ENCODE measurements at regions not wholly inside any gene's neighbourhood (a gene's known extent, or its start where the extent isn't known, plus 50 kb on each side); places are given as distances from the start of the nearest gene placed in this dataset.
"Not testable (repeated sequence)": the region's sequence is repeated elsewhere in the genome, so short reads cannot be mapped to it uniquely, and the experiment has no call there.

DNA sequence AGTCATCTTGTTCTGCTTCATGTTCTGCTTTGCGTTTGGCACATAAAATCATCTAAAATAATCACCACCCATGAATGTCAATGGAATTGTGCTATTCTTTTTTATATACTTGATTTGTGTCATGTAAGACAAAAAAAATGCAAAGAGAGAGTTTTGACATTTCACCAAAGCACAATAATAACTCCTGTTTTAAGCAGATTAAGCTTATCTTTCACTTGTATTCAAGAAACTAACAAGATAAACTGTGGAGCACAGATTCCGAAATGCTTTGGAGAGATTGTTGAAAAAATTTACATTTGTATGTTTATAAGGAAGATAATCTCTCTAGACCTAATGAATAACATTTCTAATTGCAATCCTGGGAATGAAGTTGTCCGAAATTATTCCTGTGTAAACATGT is 225.1 kb upstream of the ANXA10 start:
- no peak overlapping the region for H3K4me3 ChIP-seq
- DNase-seq: no peak

DNA sequence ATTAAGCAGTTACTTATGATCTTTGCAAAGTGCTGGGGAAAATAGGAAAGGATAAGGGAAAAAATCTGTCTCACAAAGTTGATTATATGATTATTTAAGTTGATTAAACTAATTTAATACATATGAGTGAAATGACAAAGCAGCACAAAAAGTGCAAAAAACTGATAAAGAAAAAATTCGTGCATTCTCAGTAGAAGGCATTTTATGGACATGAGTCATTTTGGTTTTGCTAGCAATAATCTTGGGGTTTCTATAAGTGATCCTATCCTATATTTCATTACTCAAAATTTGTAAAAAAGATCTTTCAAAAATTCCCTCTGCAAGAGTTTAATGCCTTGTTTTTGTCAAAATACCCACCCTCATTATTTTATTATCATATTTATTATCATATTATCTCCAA is 224.2 kb upstream of the ANXA10 start:
- H3K9me3 ChIP-seq: no peaks in the 10 kb centered on the region
- intact Hi-C loops (cut with DNase I, micrococcal nuclease): no loop called here
- H3K4me1 ChIP-seq (ENCODE audit: low read depth): no peaks in the 10 kb centered on the region
- TF ChIP-seq CTCF (IDR thresholded peaks at IDR 0.05): no peak
- ATAC-seq (no peak), DNase-seq (no peak)
- H3K36me3 ChIP-seq (ENCODE audit: low read depth): no peaks in the 10 kb centered on the region
- H3K4me3 ChIP-seq: no peak overlapping the region

More for the DNA sequence above, 225.1 kb upstream of the ANXA10 start:
- intact Hi-C loops (cut with DNase I, micrococcal nuclease): no loop called here
- no peaks in the 10 kb centered on the region for H3K9me3 ChIP-seq
- TF ChIP-seq CTCF (IDR thresholded peaks at IDR 0.05): no peak
- H3K4me1 ChIP-seq (ENCODE audit: low read depth): no peaks in the 10 kb centered on the region
- no peaks in the 10 kb centered on the region for H3K36me3 ChIP-seq (ENCODE audit: low read depth)
- no peak for ATAC-seq

DNA sequence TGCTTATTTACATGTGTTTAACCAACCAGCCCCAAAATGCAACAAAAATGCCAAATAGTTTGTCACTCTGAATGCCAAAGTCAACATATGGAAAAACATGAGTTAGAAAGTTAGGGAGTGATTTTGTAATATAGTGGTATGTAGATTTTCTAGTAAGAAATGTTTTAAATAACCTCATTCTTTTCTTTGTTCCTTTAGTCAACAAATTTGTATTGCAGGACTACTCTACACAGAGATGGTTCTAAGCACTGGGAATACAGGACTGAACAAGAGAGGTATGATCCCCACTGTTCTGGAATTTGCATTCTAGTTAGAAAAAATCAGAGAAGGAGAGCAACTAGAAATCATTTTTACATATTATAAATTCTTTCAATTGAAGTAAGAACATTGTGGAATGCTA is 218.8 kb upstream of the ANXA10 start:
- intact Hi-C loops (cut with DNase I, micrococcal nuclease): no loop called here
- ATAC-seq: no peak

DNA sequence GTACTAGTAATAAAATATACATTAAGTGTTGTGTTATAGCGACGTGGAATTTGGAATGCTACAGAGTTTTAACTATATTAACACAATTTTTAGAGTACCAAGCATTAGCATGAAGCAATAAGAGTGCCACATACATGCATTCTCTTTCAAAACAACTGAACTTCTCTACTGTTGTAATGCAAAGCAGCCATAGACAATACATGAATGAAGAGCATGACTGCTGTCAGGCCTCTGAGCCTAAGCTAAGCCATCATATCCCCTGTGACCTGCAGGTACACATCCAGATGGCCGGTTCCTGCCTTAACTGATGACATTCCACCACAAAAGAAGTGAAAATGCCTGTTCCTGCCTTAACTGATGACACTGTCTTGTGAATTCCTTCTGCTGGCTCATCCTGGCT is 216.2 kb upstream of the ANXA10 start:
- intact Hi-C loops (cut with DNase I, micrococcal nuclease); H3K36me3 ChIP-seq (ENCODE audit: low read depth); DNase-seq; H3K9me3 ChIP-seq; ATAC-seq; H3K4me1 ChIP-seq (ENCODE audit: low read depth); H3K4me3 ChIP-seq: not testable (repeated sequence)

More for the DNA sequence above, 218.8 kb upstream of the ANXA10 start:
- H3K36me3 ChIP-seq (ENCODE audit: low read depth): no peaks in the 10 kb centered on the region
- no peak overlapping the region for H3K4me3 ChIP-seq
- DNase-seq: no peak
- TF ChIP-seq CTCF (IDR thresholded peaks at IDR 0.05): no peak
- H3K9me3 ChIP-seq: no peaks in the 10 kb centered on the region
- H3K4me1 ChIP-seq (ENCODE audit: low read depth): no peaks in the 10 kb centered on the region

DNA sequence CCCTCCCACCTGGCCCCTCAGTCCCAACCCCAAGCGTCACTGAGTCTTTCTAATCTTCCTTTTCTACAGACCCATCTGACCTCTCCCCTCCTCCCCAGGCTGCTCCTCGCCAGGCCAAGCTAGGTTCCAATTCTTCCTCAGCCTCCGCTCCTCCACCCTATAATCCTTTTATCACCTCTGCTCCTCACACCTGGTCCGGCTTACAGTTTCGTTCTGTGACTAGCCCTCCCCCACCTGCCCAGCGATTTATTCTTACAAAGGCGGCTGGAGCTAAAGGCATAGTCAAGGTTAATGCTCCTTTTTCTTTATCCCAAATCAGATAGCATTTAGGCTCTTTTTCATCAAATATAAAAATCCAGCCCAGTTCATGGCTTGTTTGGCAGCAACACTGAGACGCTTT is 214.5 kb upstream of the ANXA10 start:
- DNase-seq; H3K36me3 ChIP-seq (ENCODE audit: low read depth); intact Hi-C loops (cut with DNase I, micrococcal nuclease); ATAC-seq; H3K4me1 ChIP-seq (ENCODE audit: low read depth); H3K9me3 ChIP-seq; H3K4me3 ChIP-seq: not testable (repeated sequence)

DNA sequence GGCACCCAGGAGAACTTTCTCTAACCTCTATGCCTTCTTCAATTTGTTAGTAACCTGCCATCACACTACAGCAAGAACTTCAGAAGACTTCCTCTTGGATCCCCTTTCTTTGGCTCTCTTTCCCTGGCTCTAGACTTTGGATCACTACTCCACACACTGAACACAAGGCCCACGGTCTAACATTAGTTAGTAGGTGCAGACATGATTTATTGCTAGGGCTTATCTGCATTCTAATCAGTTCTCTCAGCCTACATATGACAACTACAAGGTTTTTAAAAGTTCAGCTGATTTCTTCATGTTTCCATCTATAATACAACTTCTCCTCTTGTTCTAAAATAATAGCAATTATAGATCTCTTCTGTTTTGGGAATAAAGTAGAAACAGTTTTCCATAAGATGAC is 209.1 kb upstream of the ANXA10 start:
- TF ChIP-seq CTCF (IDR thresholded peaks at IDR 0.05): no peak
- H3K36me3 ChIP-seq (ENCODE audit: low read depth): no peaks in the 10 kb centered on the region
- no peaks in the 10 kb centered on the region for H3K4me1 ChIP-seq (ENCODE audit: low read depth)
- H3K4me3 ChIP-seq: no peak overlapping the region
- no peak for DNase-seq
- H3K9me3 ChIP-seq: no peaks in the 10 kb centered on the region
- ATAC-seq: no peak
- intact Hi-C loops (cut with DNase I, micrococcal nuclease): no loop called here

DNA sequence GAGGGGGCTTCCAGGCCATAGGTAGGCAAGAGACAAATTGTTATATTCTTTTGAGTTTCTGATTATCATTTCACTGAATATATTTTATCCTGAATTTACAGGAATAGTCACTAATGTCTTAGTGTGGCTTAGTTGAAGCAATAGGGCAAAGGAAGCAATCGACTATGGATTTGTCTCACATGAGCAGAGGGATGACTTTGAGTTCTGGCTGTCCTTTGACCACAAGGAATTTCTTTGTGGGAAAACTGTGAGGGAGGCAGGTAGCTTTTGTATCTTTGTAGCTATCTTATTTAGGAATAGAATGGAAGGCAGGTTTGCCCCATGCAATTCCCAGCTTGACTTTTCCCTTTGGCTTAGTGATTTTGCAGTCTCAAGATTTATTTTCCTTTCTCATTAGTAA is 207.3 kb upstream of the ANXA10 start:
- TF ChIP-seq CTCF (IDR thresholded peaks at IDR 0.05): no peak
- intact Hi-C loops (cut with DNase I, micrococcal nuclease): no loop called here
- no peak for ATAC-seq

More for the DNA sequence above, 207.3 kb upstream of the ANXA10 start:
- H3K4me3 ChIP-seq: no peak overlapping the region
- H3K36me3 ChIP-seq (ENCODE audit: low read depth): no peaks in the 10 kb centered on the region
- no peak for DNase-seq
- no peaks in the 10 kb centered on the region for H3K9me3 ChIP-seq
- no peaks in the 10 kb centered on the region for H3K4me1 ChIP-seq (ENCODE audit: low read depth)

Data from mucosa of descending colon (tissue), 3 donors.